ENCODE measurements at regions not wholly inside any gene's neighbourhood (a gene's known extent, or its start where the extent isn't known, plus 50 kb on each side); places are given as distances from the start of the nearest gene placed in this dataset.

DNA sequence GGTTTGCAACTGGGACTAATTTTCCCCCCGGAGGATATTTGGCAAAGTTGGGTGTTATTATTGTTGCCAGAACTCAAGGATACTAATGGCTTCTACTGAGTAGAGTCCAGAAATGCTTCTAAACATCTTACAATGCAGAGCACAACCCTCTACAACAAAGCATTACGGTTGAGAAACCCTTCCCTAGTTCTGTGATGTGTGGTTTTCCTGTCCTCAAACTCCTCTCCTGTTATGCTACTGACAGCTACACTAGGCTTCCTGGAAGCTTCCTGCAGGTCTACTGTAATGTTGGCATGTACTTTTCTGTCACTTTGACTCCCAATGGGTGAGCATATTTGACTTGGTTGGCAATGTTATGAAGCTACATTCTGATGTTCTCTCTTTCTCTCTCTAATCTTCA, 1656.9 kb downstream of the MRPL39 start:
- H2AFZ ChIP-seq (ENCODE audit: low read depth, low read length), result no peak overlapping the region
- no peak overlapping the region for H3K4me3 ChIP-seq (replicated peaks in 1 of 3; ENCODE audit: insufficient read depth in 1 of 3, low read depth in 1 of 3, low read length in 3 of 3)
- no peaks in the 10 kb centered on the region for H4K20me1 ChIP-seq (replicated peaks; ENCODE audit: control insufficient read depth, extremely low read depth, insufficient read depth, low read length)
- no peak overlapping the region for H3K27ac ChIP-seq (ENCODE audit: insufficient read depth, low read depth, low read length)
- DNase-seq (ENCODE audit: low read depth, low spot score) (no peak), FAIRE-seq (no peak)
- H3K79me2 ChIP-seq (ENCODE audit: control insufficient read depth, insufficient read depth, low read length), result no peaks in the 10 kb centered on the region
- ChIA-PET POLR2A (no interaction called here), CTCF (interaction anchor here (1.2 kb wide), 1 partner anchor 14 kb away, joined by 3 read pairs; no protein-coding TSS in a partner anchor)
- H3K27me3 ChIP-seq (ENCODE audit: control insufficient read depth in 2 of 2, insufficient read depth in 2 of 2, low read length in 2 of 2), result no peaks in the 10 kb centered on the region
- no peaks in the 10 kb centered on the region for H3K9me1 ChIP-seq (replicated peaks; ENCODE audit: control insufficient read depth, extremely low read depth, insufficient read depth, low read length)
- H3K9ac ChIP-seq (replicated peaks; ENCODE audit: extremely low read depth, insufficient read depth, low read length), result no peak overlapping the region
- H3K9me3 ChIP-seq (replicated peaks; ENCODE audit: control insufficient read depth, insufficient read depth, low read length), result no peaks in the 10 kb centered on the region
- H3K36me3 ChIP-seq (ENCODE audit: control insufficient read depth in 2 of 2, extremely low read depth in 1 of 2, insufficient read depth in 2 of 2, low read length in 2 of 2), result no peaks in the 10 kb centered on the region
- BruUV-seq (replicated peaks), result no TSS peak
- TF ChIP-seq POLR2A (IDR thresholded peaks at IDR 0.05; ENCODE audit: low read depth, low read length) (no peak), GATA2 (IDR thresholded peaks at IDR 0.05; ENCODE audit: insufficient read depth, insufficient read length, low read depth, low read length) (no peak), POLR2AphosphoS5 (IDR thresholded peaks at IDR 0.05; ENCODE audit: insufficient read depth, low read depth, low read length) (no peak), FOS (IDR thresholded peaks at IDR 0.05; ENCODE audit: borderline replicate concordance, insufficient read depth, low read length) (no peak), MYC (IDR thresholded peaks at IDR 0.05; ENCODE audit: low read depth, low read length) (no peak), JUN (IDR thresholded peaks at IDR 0.05; ENCODE audit: borderline replicate concordance, insufficient read depth, insufficient read length, low read depth) (no peak), EZH2 (IDR thresholded peaks at IDR 0.05; ENCODE audit: borderline replicate concordance, low read depth, low read length, severe bottlenecking) (no peak)
- TF ChIP-seq, protein P1, sequence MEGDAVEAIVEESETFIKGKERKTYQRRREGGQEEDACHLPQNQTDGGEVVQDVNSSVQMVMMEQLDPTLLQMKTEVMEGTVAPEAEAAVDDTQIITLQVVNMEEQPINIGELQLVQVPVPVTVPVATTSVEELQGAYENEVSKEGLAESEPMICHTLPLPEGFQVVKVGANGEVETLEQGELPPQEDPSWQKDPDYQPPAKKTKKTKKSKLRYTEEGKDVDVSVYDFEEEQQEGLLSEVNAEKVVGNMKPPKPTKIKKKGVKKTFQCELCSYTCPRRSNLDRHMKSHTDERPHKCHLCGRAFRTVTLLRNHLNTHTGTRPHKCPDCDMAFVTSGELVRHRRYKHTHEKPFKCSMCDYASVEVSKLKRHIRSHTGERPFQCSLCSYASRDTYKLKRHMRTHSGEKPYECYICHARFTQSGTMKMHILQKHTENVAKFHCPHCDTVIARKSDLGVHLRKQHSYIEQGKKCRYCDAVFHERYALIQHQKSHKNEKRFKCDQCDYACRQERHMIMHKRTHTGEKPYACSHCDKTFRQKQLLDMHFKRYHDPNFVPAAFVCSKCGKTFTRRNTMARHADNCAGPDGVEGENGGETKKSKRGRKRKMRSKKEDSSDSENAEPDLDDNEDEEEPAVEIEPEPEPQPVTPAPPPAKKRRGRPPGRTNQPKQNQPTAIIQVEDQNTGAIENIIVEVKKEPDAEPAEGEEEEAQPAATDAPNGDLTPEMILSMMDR (IDR thresholded peaks at IDR 0.05; ENCODE audit: extremely low read depth in 1 of 2, insufficient read depth in 1 of 2, low read depth in 1 of 2, low read length in 2 of 2), result no peak
- TF ChIP-seq, protein P2, sequence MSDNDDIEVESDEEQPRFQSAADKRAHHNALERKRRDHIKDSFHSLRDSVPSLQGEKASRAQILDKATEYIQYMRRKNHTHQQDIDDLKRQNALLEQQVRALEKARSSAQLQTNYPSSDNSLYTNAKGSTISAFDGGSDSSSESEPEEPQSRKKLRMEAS (IDR thresholded peaks at IDR 0.05; ENCODE audit: insufficient read depth, insufficient read length), result no peak
- dilution Hi-C loops (cut with MboI; ENCODE audit: extremely low pct_ligation_motif_present, low sequenced_read_pairs) (no loop called here), intact Hi-C loops (cut with micrococcal nuclease) (no loop called here)
- no peaks in the 10 kb centered on the region for H3K4me1 ChIP-seq (ENCODE audit: control insufficient read depth, extremely low read depth, insufficient read depth, low read length)
- H3K4me2 ChIP-seq (ENCODE audit: insufficient read depth, low read length), result no peak overlapping the region

All from endothelial cell of umbilical vein (primary cell).